Embryonic facial prominence (tissue), 1 donor: ENCODE measurements at regions not wholly inside any gene's neighbourhood (a gene's known extent, or its start where the extent isn't known, plus 50 kb on each side); places are given as distances from the start of the nearest gene placed in this dataset.
"Not testable (repeated sequence)": the region's sequence is repeated elsewhere in the genome, so short reads cannot be mapped to it uniquely, and the experiment has no call there.

Source experiments
- DNase-seq: peaks from one replicate; pipeline ENCODE4 v3.0.0-alpha.2; 2016; ENCODE audit errors: extremely low spot score

GRCh38 chr5:155616779-155617392 lies 603.3 kb downstream of the KIF4B start:
- DNase-seq = no peak

GRCh38 chr5:155619688-155620087 lies 606.1 kb downstream of the KIF4B start:
- DNase-seq = no peak

DNA sequence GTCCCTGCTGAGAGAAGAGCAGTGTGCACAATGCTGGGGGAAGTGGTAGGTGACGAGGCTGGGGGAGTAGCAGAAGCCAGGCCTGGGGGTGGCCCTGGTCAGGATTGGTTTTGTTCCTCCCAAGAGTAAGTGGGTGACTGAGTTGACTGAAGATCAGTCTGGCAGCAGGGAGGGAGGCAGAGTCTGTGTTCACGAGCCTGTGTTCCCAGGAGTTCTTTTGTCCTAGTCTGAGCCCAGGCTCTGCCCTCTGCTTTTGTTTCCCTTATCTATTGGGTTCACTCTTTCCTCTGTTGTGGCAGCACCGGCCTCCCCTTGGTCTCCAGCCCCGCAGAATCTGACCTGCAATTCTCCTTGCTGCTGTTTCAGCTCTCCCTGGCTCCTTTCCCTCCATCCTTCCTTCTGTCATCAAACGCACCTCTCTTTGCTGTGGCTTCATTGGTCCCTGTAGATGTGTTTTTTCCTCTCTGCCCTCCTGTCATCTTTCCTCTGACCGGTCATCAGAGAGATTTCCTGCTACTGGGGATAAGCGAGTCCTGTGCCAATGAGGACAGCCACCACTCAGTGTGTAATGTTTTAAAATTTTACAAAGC lies 607.4 kb downstream of the KIF4B start:
- DNase-seq = no peak

DNA sequence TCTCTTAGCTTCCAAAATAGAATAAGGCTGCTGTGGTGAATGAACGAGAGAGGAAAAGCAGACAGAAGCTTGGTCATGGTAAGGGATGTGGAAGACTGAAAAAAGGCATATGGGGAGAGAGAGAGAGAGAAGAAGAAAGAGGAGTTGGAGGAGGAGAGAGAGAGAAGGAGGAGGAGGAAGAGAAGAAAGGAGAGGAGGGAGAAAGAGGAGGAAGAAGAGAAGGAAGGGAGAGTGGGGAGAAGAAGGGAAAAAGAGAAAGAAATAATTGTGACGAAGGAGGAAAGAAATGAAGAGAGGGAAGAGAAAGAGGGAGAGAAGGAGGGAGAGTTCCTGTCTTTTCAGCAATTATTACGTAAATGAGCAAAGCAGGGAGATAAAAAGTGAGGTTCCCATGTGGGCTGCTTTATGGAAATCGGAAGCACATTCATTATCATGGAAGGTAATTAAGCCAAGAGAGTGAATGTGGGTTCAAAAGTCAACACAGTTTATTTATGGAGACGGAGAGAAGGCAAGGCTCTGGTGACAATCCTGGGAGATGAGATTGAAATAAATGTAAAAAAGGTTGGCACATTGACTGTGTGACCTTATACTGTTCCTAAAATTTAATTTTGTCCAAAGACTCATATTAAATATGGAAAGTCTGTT lies 611.2 kb downstream of the KIF4B start:
- no peak for DNase-seq

GRCh38 chr5:155625315-155625714 lies 611.8 kb downstream of the KIF4B start:
- no peak for DNase-seq

DNA sequence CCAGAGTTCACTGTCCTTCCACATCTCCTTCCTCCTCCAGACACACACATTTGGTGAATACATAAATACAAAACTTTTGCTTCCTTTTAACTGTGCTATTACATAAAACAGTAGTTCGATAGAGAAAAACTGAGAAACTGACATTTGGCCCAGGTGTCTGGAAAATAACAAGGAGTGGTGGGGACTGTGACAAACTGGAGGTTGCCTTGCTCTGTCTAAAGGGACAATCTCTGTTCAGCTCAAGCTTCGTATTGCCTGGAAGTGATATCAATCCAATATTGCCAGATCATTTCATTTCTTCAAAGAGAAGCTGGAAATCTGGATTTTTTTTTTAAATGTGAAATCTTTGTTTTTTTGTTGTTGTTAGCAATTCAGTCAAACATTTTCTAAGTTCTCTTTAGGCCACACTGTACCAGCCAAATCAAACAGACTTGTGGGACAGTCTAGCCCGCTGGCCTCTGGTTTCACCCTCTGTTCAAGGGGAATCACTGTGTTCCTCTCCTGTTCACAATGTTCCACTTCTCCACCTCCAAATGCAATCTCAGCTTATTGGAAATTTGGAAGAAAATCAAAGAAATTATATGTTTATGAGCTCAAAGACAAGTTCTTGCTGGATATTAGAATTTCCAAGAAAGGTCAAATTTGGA lies 612.5 kb downstream of the KIF4B start:
- no peak for DNase-seq

GRCh38 chr5:155626592-155626991 lies 613.0 kb downstream of the KIF4B start:
- DNase-seq = no peak

DNA sequence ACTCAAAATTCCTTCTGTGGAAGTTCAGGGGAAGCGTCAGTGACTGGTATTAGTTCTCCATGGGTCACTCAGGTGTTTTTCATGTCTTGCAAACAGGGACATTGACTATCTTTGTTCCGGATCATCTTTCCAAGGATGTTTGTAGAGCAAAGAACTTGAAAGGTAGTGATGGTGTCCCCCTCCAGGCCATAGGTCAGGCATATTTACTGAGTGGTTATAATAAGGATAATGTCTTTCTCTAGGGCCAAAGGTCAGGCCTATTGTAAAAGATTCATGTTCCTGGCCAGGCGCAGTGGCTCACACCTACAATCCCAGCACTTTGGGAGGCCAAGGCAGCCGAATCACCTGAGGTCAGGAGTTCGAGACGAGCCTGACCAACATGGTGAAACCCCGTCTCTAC lies 614.8 kb downstream of the KIF4B start:
- no peak for DNase-seq

- DNase-seq = no peak
These were observed 616.0 kb downstream of the KIF4B start for GRCh38 chr5:155629597-155629996.

DNA sequence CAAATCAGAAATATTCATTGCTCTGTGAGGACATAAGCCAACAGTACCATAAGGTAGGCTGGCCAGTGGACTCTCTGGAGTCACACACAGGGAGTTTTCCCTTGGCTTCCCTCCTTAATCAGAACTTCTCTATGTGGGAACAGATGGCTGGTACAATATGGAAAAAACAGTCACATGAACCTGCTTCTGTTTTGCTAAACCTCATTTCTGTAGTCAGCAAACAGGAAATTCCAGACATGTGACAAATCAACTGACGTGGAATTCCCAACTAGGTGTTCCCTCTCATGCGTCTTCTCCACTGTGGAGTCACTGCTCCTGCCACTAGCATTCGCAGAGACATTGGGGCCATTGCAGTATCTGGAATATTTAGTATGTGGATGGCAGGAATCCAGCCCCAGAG lies 617.6 kb downstream of the KIF4B start:
- DNase-seq = no peak

DNA sequence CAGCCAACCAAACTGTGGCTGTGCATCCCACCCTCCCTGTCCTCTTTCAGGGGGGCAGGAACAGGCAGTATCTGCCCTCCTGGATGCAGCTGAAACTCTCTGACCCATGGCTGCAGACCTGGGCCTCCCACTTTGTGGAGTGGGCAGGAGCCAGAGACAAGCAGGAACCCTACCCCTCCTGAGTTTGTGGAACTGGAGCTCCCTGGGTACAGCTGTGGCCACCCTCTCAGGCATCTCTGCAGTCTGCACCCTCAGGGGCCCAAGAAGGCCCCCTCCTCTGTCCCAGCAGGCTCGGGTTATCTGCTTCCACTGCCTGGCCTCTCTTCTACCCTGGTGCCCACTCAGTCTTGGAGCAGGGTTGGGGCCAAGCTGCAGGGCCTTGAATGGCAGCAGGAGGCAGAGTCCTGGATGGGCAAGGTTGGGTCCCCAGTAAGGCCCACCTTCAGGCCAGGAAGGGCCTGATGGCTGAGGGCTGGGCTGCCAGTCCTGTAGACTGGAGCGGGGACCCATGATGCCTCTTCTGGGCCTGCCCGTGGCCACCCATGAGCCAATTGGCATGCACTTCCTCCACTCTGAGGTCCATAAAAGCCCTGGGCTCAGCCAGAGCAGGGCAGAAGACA lies 619.9 kb downstream of the KIF4B start:
- no peak for DNase-seq

- no peak for DNase-seq
These were observed 636.1 kb downstream of the KIF4B start for GRCh38 chr5:155649666-155650065.

DNA sequence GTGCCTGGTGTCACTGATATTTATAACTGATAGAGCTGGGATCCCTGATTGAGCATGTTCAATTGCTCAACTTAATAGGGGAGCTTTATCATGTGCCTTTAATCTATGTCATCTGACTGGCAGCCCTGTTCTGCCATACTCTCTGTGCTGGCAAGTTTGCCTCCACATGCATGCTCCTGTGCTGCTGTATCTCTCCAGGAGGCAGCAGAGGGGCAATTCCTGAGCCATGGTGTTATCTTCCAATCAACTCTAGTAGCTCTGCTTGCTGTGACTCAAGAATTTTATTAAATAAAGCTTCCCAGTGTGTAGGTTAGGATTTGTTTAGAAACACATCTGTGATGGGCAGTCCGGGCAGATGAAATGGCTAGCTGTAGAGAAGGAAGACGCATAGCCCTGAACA lies 642.0 kb downstream of the KIF4B start:
- no peak for DNase-seq

DNA sequence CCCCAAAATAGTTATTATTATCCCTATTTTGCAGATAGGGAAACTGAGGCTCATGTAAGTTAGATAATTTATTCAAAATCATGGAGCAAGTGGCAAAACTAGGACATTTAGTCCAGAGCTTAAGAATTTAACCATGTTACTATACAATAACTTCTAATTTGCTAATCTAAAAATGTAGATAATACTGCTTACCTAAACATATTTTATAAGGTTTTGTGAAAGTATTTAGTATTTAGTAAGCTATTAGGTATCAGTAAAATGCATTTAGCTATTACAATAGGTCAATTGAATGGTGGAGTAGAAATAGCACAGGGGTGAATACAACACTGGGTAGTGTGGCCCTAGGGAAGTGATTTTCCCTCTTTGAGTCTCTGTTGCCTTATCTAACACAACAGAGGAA lies 648.3 kb downstream of the KIF4B start:
- DNase-seq = no peak

DNA sequence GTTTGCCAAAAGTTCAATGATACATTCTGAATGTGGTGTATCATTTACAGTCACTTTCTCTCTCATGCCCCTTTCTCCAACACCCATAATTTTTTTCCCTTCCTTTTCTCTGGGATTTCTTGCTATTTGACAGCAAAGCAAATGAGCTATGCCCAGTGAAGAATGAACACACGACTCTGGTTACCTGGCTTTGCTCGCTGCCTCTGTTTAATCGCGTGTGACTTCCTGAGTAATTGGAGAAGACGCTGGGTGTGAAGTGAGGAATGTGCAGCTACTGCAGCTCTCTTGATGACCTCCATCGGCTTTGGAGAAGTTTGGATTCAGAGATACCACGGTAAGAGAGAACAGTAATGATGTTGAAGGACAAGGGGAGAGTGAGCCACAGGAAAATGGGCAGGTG lies 651.8 kb downstream of the KIF4B start:
- no peak for DNase-seq

- not testable (repeated sequence) for DNase-seq
These were observed 655.0 kb upstream of the SGCD start for GRCh38 chr5:155672001-155672400.

GRCh38 chr5:155676967-155677366 lies 650.0 kb upstream of the SGCD start:
- DNase-seq = no peak

DNA sequence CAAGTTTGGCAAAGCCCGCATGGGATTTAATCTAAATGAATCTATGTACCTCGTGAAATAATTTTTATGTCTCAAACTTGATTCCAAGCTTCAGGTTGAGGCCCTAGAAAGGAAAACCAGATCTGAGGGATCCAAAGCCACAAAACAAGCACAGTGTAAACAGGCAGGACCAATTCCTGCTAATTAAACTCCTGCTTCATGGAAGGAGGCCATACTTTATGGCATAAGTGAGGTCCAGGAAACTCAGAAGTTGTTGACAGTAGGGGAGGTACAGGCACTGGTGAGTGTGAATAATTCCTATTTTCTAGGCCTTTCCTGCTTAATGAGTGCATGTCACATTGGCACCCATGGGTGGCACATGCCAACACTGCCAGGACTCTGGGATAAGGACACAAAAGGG lies 648.6 kb upstream of the SGCD start:
- no peak for DNase-seq

GRCh38 chr5:155679530-155679929 lies 647.4 kb upstream of the SGCD start:
- DNase-seq = no peak

DNA sequence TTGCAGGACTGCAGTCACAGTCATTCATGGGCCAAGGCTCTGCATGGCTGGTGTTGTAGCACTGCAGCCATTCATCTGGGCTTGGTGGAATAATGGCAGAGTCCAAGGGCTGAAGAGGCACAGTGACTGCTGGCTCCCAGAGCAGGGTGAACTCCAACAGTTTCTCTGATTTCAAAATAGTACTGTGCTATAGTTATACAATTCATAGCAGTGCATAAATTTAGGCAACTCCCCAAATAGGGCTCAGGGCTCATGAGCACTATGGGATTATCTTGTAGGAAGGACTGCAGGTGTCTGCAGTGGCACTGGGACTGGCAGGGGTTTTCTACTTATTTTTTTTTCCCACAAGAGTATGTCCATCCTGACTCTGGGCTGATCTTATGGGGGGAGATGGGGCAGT lies 642.5 kb upstream of the SGCD start:
- DNase-seq = no peak

- DNase-seq = no peak
These were observed 640.8 kb upstream of the SGCD start for GRCh38 chr5:155686131-155686530.

- no peak for DNase-seq
These were observed 637.6 kb upstream of the SGCD start for GRCh38 chr5:155689406-155689805.

- no peak for DNase-seq
These were observed 630.6 kb upstream of the SGCD start for GRCh38 chr5:155696362-155696761.
